SU-DHL-6 (cell line): ENCODE measurements at regions not wholly inside any gene's neighbourhood (a gene's known extent, or its start where the extent isn't known, plus 50 kb on each side); places are given as distances from the start of the nearest gene placed in this dataset.

Experiments
- EZH2phosphoT487 ChIP-seq: fragments of 200-600 bp; sonication (generic), shearing (Covaris generic); conservative IDR thresholded peaks from 2 replicates; pipeline ENCODE4 v1.6.1; 2018; ENCODE audit warnings: mild to moderate bottlenecking, antibody characterized with exemption, low read length, moderate library complexity, mixed read lengths
- TF ChIP-seq, protein P1 (sequence below): fragments of 200-600 bp; sonication (generic); IDR thresholded peaks from one replicate; pipeline ENCODE4 v1.5.1; 2017; ENCODE audit warnings: antibody characterized with exemption, mild to moderate bottlenecking, low read length, moderate library complexity; ENCODE audit not compliant: insufficient read depth, poor library complexity, severe bottlenecking

DNA sequence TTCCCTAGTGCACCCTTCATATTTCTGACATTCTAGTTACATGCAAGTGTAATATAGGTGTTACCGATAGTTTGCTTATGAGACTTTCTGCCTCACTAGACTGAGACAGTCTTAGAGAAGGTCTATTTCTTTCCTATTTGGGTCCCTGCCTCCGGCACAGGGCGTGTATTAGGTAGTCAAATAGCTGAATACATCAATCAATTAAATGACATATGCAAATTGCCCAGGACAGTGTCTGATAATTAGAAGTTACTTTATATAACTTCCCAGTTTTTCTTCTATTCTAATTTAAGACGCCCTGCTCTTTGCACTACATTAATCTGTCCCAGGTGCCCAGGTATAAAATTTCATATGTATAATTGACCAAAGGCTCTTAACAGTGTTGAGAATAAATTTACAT is 264.2 kb downstream of the RAB28 start:
- TF ChIP-seq, protein P1, sequence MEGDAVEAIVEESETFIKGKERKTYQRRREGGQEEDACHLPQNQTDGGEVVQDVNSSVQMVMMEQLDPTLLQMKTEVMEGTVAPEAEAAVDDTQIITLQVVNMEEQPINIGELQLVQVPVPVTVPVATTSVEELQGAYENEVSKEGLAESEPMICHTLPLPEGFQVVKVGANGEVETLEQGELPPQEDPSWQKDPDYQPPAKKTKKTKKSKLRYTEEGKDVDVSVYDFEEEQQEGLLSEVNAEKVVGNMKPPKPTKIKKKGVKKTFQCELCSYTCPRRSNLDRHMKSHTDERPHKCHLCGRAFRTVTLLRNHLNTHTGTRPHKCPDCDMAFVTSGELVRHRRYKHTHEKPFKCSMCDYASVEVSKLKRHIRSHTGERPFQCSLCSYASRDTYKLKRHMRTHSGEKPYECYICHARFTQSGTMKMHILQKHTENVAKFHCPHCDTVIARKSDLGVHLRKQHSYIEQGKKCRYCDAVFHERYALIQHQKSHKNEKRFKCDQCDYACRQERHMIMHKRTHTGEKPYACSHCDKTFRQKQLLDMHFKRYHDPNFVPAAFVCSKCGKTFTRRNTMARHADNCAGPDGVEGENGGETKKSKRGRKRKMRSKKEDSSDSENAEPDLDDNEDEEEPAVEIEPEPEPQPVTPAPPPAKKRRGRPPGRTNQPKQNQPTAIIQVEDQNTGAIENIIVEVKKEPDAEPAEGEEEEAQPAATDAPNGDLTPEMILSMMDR = no peak
- no peak for TF ChIP-seq EZH2phosphoT487
